Suprapubic skin (tissue), 4 donors: ENCODE measurements at regions not wholly inside any gene's neighbourhood (a gene's known extent, or its start where the extent isn't known, plus 50 kb on each side); places are given as distances from the start of the nearest gene placed in this dataset.

Experiments
- DNase-seq, 2 donors: peaks; one replicate each; pipeline ENCODE4 v3.0.0-alpha.2; 2019; ENCODE audit warnings: low spot score in 2 of 2
- H3K27ac ChIP-seq: fragments of 200-600 bp; sonication (generic); one replicate; pipeline ENCODE4 v1.5.1; 2019
- H3K27me3 ChIP-seq: fragments of 200-600 bp; sonication (generic); one replicate; pipeline ENCODE4 v1.5.1; 2019
- H3K36me3 ChIP-seq: fragments of 200-600 bp; sonication (generic); one replicate; pipeline ENCODE4 v1.5.1; 2019
- H3K4me1 ChIP-seq: fragments of 200-600 bp; sonication (generic); one replicate; pipeline ENCODE4 v1.5.1; 2019
- H3K4me3 ChIP-seq: fragments of 200-600 bp; sonication (generic); one replicate; pipeline ENCODE4 v1.5.1; 2019; ENCODE audit warnings: mild to moderate bottlenecking
- H3K9me3 ChIP-seq: fragments of 200-600 bp; sonication (generic); one replicate; pipeline ENCODE4 v1.5.1; 2019
- CTCF ChIP-seq, 2 donors: fragments of 200-600 bp in 1 of 2; fragments of 450-650 bp in 1 of 2; sonication (generic) in 1 of 2; IDR thresholded peaks; one replicate each; pipeline ENCODE4 v1.5.1; 2016 to 2019; ENCODE audit warnings: antibody characterized with exemption in 2 of 2, mild to moderate bottlenecking in 1 of 2, moderate library complexity in 1 of 2
- EP300 ChIP-seq: sonication (generic); formaldehyde crosslinking; IDR thresholded peaks from one replicate; pipeline ENCODE4 v1.6.1; 2017; ENCODE audit warnings: antibody characterized with exemption
- POLR2A ChIP-seq, 2 donors: fragments of 450-650 bp; IDR thresholded peaks; one replicate each; pipeline ENCODE4 v1.6.1; 2017; ENCODE audit warnings: antibody characterized with exemption in 2 of 2, mild to moderate bottlenecking in 2 of 2, moderate library complexity in 2 of 2
- POLR2AphosphoS5 ChIP-seq, 3 donors: sonication (generic); formaldehyde crosslinking; IDR thresholded peaks; one replicate each; pipeline ENCODE4 v1.6.1; 2017; ENCODE audit warnings: antibody characterized with exemption in 3 of 3
- WGBS: methylation state at CpG from one replicate; pipeline ENCODE4 v1.1.5; 2018; 5-methylcytosine and 5-hydroxymethylcytosine counted together

- Histone ChIP-seq H3K4me1 (no peaks in the 10 kb centered on the region), H3K4me3 (no peak overlapping the region), H3K36me3 (no peaks in the 10 kb centered on the region), H3K27me3 (no peaks in the 10 kb centered on the region), H3K27ac (no peak overlapping the region), H3K9me3 (no peaks in the 10 kb centered on the region)
- 95% methylated on average over 4 of the region's 4 CpGs for WGBS
- no peak for TF ChIP-seq POLR2AphosphoS5 (IDR thresholded peaks at IDR 0.05)
- no peak for TF ChIP-seq EP300
- TF ChIP-seq POLR2A (IDR thresholded peaks at IDR 0.05) = no peak
- TF ChIP-seq CTCF (IDR thresholded peaks at IDR 0.05) = no peak
- peak in 1 of 2 donors; percentile 41 for DNase-seq
These were observed 677.4 kb upstream of the HS6ST1 start for GRCh38 chr2:128996078-128996477.

- peak in 1 of 2 donors; percentile 56 for DNase-seq
These were observed 678.6 kb upstream of the HS6ST1 start for GRCh38 chr2:128997166-128997866.

GRCh38 chr2:129001926-129002325 lies 683.3 kb upstream of the HS6ST1 start:
- H3K4me3 ChIP-seq = no peak overlapping the region
- no peaks in the 10 kb centered on the region for H3K36me3 ChIP-seq
- DNase-seq = peak in 1 of 2 donors; percentile 20
- no peaks in the 10 kb centered on the region for H3K9me3 ChIP-seq
- H3K27ac ChIP-seq = no peak overlapping the region
- H3K27me3 ChIP-seq = no peaks in the 10 kb centered on the region
- WGBS = 92% methylated on average over 5 of the region's 5 CpGs
- H3K4me1 ChIP-seq = no peaks in the 10 kb centered on the region
- TF ChIP-seq CTCF (IDR thresholded peaks at IDR 0.05) (no peak), POLR2AphosphoS5 (IDR thresholded peaks at IDR 0.05) (no peak), POLR2A (IDR thresholded peaks at IDR 0.05) (no peak), EP300 (no peak)

More at GRCh38 chr2:128997166-128997866, 678.6 kb upstream of the HS6ST1 start:
- 84% methylated on average over 5 of the region's 5 CpGs for WGBS
- Histone ChIP-seq H3K9me3 (no peaks in the 10 kb centered on the region), H3K4me3 (no peak overlapping the region), H3K4me1 (no peaks in the 10 kb centered on the region), H3K27me3 (no peaks in the 10 kb centered on the region), H3K27ac (no peak overlapping the region), H3K36me3 (no peaks in the 10 kb centered on the region)
- TF ChIP-seq CTCF (IDR thresholded peaks at IDR 0.05) (no peak), POLR2A (IDR thresholded peaks at IDR 0.05) (no peak), EP300 (no peak), POLR2AphosphoS5 (IDR thresholded peaks at IDR 0.05) (no peak)

DNA sequence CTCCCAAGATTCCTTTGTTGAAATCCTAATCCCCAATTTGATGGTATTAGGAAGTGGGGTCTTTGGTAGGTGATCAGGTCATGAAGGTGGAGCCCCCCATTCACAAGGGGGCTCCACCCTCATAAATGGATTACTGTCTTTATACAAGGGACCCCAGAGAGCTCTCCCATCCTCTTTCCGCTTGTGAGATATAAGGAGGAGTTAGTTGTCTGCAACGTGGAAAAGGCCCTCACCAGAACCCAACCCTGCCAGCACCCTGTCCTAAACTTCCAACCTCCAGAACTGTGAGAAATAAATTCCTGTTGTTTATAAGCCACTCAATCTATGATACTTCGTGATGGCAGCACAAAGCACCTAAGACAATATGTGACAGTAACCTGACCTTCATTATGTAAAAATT lies 684.1 kb upstream of the HS6ST1 start:
- TF ChIP-seq CTCF (IDR thresholded peaks at IDR 0.05) (no peak), POLR2A (IDR thresholded peaks at IDR 0.05) (no peak), EP300 (no peak), POLR2AphosphoS5 (IDR thresholded peaks at IDR 0.05) (no peak)
- WGBS = 83% methylated on average over 3 of the region's 3 CpGs
- H3K27ac ChIP-seq = no peak overlapping the region
- no peaks in the 10 kb centered on the region for H3K9me3 ChIP-seq
- H3K27me3 ChIP-seq = no peaks in the 10 kb centered on the region
- H3K4me3 ChIP-seq = no peak overlapping the region
- H3K36me3 ChIP-seq = no peaks in the 10 kb centered on the region
- DNase-seq = peak in 1 of 2 donors; percentile 32
- no peaks in the 10 kb centered on the region for H3K4me1 ChIP-seq

DNA sequence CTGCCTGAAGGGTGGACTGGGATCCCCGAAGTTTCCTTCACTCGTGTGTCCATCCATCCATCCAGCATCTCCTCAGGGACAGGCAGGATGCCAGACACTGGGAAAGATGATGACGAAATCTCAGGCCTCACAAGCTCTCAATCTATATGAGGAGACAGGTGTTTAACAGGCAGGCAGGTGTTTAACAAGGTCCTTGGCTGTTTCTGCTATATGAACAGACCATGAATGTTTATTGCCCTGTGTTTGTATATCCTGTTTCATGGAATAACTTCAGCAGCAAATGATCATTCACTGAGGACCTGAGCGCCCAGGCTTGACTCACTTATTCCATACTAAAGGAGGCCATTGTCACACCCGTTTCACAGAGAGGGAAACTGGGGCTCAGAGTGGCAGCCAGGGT lies 685.8 kb upstream of the HS6ST1 start:
- peak in 1 of 2 donors; percentile 34 for DNase-seq
- no peak for TF ChIP-seq EP300
- no peak for TF ChIP-seq POLR2AphosphoS5 (IDR thresholded peaks at IDR 0.05)
- TF ChIP-seq POLR2A (IDR thresholded peaks at IDR 0.05) = no peak
- TF ChIP-seq CTCF (IDR thresholded peaks at IDR 0.05) = no peak
- 75% methylated on average over 5 of the region's 5 CpGs for WGBS

More for the DNA sequence above, 685.8 kb upstream of the HS6ST1 start:
- H3K4me3 ChIP-seq = no peak overlapping the region
- H3K27me3 ChIP-seq = no peaks in the 10 kb centered on the region
- peaks cover 4% of the 10 kb centered on the region for H3K4me1 ChIP-seq
- no peaks in the 10 kb centered on the region for H3K36me3 ChIP-seq
- H3K9me3 ChIP-seq = no peaks in the 10 kb centered on the region
- H3K27ac ChIP-seq = no peak overlapping the region
